DND-41 (cell line): ENCODE measurements at regions not wholly inside any gene's neighbourhood (a gene's known extent, or its start where the extent isn't known, plus 50 kb on each side); places are given as distances from the start of the nearest gene placed in this dataset.
A peak's percentile ranks its signal among the peaks of the same experiment; 100 is the strongest.

Experiments used
- ATAC-seq: fragments of 200-7000 bp; cut with Tn5 transposase; 3 replicates; pipeline ENCODE4 v1.9.1; 2021; ENCODE audit warnings: low read depth; ENCODE audit not compliant: insufficient read depth
- DNase-seq: peaks from one replicate; pipeline ENCODE4 v3.0.0-alpha.2; 2020
- H2AFZ ChIP-seq: 2 replicates; pipeline ENCODE4 v1.6.0; 2012; ENCODE audit warnings: low read depth, low read length
- H3K27ac ChIP-seq: 2 replicates; pipeline ENCODE4 v1.5.1; 2012; ENCODE audit warnings: low read length, inconsistent platforms
- H3K27me3 ChIP-seq: fragments of 200-600 bp; sonication (generic); 2 replicates; pipeline ENCODE4 v1.6.0; 2012; ENCODE audit warnings: low read length, mild to moderate bottlenecking, inconsistent platforms; ENCODE audit not compliant: insufficient read depth, poor library complexity
- H3K36me3 ChIP-seq: 2 replicates; pipeline ENCODE4 v1.5.1; 2012; ENCODE audit warnings: low read length, inconsistent platforms; ENCODE audit not compliant: insufficient read depth
- H3K4me1 ChIP-seq: 2 replicates; pipeline ENCODE4 v1.5.1; 2012; ENCODE audit warnings: mild to moderate bottlenecking, low read length; ENCODE audit not compliant: insufficient read depth
- H3K4me2 ChIP-seq: 2 replicates; pipeline ENCODE4 v1.6.0; 2012; ENCODE audit warnings: mild to moderate bottlenecking, moderate library complexity, low read length, inconsistent platforms; ENCODE audit not compliant: insufficient read depth
- H3K4me3 ChIP-seq, 2 experiments: fragments of 200-600 bp in 1 of 2; shearing (Covaris generic) in 1 of 2; 2 replicates each; pipeline ENCODE4 v1.5.1; 2012 to 2016; ENCODE audit warnings: inconsistent platforms in 2 of 2, low read length in 2 of 2, mild to moderate bottlenecking in 2 of 2, low read depth in 1 of 2, moderate library complexity in 1 of 2
- H3K79me2 ChIP-seq: 2 replicates; pipeline ENCODE4 v1.6.0; 2012; ENCODE audit warnings: low read length, inconsistent platforms; ENCODE audit not compliant: insufficient read depth
- H3K9ac ChIP-seq: 2 replicates; pipeline ENCODE4 v1.6.0; 2012; ENCODE audit warnings: low read depth, mild to moderate bottlenecking, inconsistent platforms, low read length, moderate library complexity
- H3K9me3 ChIP-seq: 2 replicates; pipeline ENCODE4 v1.5.1; 2012; ENCODE audit warnings: low read length, moderate library complexity, mild to moderate bottlenecking, inconsistent platforms; ENCODE audit not compliant: insufficient read depth, severe bottlenecking
- H4K20me1 ChIP-seq: 2 replicates; pipeline ENCODE4 v1.6.0; 2012; ENCODE audit warnings: low read length; ENCODE audit not compliant: insufficient read depth
- EZH2 ChIP-seq: IDR thresholded peaks from 3 replicates; pipeline ENCODE4 v1.6.1; 2012; ENCODE audit warnings: borderline replicate concordance, low read depth, mild to moderate bottlenecking, moderate library complexity, low read length, inconsistent platforms; ENCODE audit not compliant: severe bottlenecking
- TF ChIP-seq, protein P1 (sequence below): IDR thresholded peaks from 2 replicates; pipeline ENCODE4 v1.5.1; 2012; ENCODE audit warnings: borderline replicate concordance, low read length, moderate library complexity, mild to moderate bottlenecking; ENCODE audit not compliant: poor library complexity, severe bottlenecking; ENCODE audit errors: extremely low read depth

DNA sequence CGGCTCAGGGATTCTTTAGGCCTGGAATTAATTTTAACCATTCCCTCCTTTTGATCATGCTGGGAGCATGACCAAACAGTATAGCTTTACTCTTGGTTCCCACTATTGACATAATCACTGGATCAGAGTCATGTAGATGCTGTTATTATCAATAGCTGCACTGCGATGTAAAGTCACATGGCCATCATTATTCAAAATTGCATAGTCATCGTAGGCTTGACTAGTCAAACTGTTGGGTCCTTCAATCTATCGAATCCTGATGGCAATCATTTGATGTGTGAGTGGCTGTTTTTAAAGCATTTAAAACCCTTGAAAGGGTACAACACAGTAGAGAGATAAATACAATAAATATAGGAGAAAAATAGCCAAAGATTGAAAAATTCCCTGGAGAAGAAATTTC lies 1194.1 kb downstream of the EFNA5 start:
- no peaks in the 10 kb centered on the region for H3K27me3 ChIP-seq
- H3K4me3 ChIP-seq = no peak overlapping the region
- H3K79me2 ChIP-seq = no peaks in the 10 kb centered on the region
- no peaks in the 10 kb centered on the region for H4K20me1 ChIP-seq
- H3K9me3 ChIP-seq = no peaks in the 10 kb centered on the region
- no peak for TF ChIP-seq EZH2
- TF ChIP-seq, protein P1, sequence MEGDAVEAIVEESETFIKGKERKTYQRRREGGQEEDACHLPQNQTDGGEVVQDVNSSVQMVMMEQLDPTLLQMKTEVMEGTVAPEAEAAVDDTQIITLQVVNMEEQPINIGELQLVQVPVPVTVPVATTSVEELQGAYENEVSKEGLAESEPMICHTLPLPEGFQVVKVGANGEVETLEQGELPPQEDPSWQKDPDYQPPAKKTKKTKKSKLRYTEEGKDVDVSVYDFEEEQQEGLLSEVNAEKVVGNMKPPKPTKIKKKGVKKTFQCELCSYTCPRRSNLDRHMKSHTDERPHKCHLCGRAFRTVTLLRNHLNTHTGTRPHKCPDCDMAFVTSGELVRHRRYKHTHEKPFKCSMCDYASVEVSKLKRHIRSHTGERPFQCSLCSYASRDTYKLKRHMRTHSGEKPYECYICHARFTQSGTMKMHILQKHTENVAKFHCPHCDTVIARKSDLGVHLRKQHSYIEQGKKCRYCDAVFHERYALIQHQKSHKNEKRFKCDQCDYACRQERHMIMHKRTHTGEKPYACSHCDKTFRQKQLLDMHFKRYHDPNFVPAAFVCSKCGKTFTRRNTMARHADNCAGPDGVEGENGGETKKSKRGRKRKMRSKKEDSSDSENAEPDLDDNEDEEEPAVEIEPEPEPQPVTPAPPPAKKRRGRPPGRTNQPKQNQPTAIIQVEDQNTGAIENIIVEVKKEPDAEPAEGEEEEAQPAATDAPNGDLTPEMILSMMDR = no peak
- H3K4me1 ChIP-seq = no peaks in the 10 kb centered on the region
- no peaks in the 10 kb centered on the region for H3K36me3 ChIP-seq
- H3K9ac ChIP-seq = no peak overlapping the region
- DNase-seq = no peak
- H3K4me2 ChIP-seq = no peak overlapping the region
- no peak overlapping the region for H3K27ac ChIP-seq
- no peak overlapping the region for H2AFZ ChIP-seq
- no peak for ATAC-seq

DNA sequence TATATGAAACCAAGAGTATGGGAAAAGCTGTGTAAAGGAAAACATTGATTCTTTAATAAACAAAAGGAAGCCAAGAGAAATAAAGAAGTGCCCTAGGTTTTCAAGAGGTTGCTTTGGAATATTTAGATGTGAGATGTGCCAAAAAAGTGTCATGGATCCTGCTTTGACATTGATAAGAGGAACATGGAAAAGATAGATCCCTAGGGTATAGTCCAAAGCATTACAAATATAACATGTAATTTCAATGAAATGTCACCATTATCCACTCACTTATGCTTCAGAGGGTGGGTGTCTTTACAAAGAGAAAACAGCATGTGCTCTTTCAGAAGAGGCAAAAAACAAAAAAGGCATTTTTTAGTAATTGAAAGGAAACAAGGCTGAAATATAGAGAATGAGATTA lies 1196.7 kb downstream of the EFNA5 start:
- Histone ChIP-seq H3K9me3 (no peaks in the 10 kb centered on the region), H3K36me3 (no peaks in the 10 kb centered on the region), H3K79me2 (no peaks in the 10 kb centered on the region), H3K4me2 (no peak overlapping the region), H3K27me3 (no peaks in the 10 kb centered on the region), H3K27ac (no peak overlapping the region), H3K9ac (no peak overlapping the region), H2AFZ (no peak overlapping the region), H3K4me1 (no peaks in the 10 kb centered on the region), H3K4me3 (no peak overlapping the region), H4K20me1 (no peaks in the 10 kb centered on the region)
- TF ChIP-seq, protein P1 = no peak
- no peak for TF ChIP-seq EZH2
- ATAC-seq (no peak), DNase-seq (no peak)

DNA sequence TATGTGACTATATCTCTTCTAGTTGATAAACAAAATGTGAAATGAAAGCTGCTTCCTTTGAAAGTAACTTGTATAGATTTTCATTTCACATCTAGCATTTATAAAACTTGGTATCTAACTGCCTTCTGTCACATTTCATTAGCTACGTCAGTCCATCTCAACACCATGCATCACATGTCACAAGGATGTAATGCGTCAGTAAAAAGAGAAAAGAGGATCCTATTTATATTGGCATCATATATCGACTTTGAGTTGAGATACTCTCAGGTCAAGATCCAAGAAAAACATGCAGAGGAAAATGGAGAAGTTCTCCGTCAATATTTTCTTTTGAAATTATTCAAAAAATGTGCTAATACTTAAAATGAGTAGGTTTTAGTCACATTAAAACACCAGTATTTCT lies 1211.2 kb downstream of the EFNA5 start:
- TF ChIP-seq, protein P1 = no peak
- TF ChIP-seq EZH2 = no peak
- DNase-seq = no peak

DNA sequence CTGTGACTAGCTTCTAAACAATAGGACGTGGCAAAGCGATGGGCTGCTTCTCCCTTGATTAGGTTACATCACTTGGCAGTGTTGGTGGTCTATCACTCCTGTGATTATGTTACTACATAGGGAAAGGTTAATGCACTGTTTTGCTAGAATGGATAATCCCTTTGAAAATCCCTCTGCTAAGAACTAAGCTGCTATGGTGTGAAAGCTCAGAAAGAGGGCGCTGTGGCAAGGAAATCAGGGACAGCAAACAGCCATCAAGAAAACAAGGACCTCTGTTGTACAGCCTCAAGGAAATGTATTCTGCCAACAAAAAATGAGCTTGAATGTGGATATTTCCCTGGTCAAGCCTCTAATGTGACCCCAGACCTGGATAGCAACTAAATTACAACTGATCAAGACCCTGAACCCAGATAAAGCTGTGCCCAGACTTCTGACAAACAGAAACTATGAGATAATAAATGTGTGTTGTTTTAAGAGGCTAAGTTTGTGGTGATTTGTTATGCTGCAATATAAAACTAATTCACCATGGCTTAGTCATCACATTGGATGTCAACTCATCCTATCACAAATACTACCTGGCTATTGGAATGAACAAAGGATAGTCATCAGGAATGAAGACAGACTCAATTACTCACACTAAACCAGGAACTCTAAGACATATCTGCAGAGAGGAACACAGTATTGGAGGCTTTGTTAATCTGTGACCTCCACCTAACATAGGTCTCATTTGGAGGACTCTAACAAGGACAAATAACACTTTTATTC lies 1215.9 kb downstream of the EFNA5 start:
- H3K27ac ChIP-seq = no peak overlapping the region

More for the DNA sequence above, 1211.2 kb downstream of the EFNA5 start:
- Histone ChIP-seq H3K36me3 (no peaks in the 10 kb centered on the region), H3K4me1 (no peaks in the 10 kb centered on the region), H2AFZ (no peak overlapping the region), H3K4me3 (no peak overlapping the region), H3K79me2 (no peaks in the 10 kb centered on the region), H3K4me2 (no peak overlapping the region), H3K9me3 (no peaks in the 10 kb centered on the region), H3K27ac (no peak overlapping the region), H4K20me1 (no peaks in the 10 kb centered on the region), H3K27me3 (no peaks in the 10 kb centered on the region), H3K9ac (no peak overlapping the region)
- ATAC-seq = no peak

More for the DNA sequence above, 1215.9 kb downstream of the EFNA5 start:
- Histone ChIP-seq H3K4me1 (no peaks in the 10 kb centered on the region), H3K4me3 (no peak overlapping the region), H3K4me2 (no peak overlapping the region), H3K9me3 (no peaks in the 10 kb centered on the region), H3K9ac (no peak overlapping the region), H2AFZ (no peak overlapping the region), H4K20me1 (no peaks in the 10 kb centered on the region), H3K36me3 (no peaks in the 10 kb centered on the region), H3K27me3 (no peaks in the 10 kb centered on the region), H3K79me2 (no peaks in the 10 kb centered on the region)
- TF ChIP-seq, protein P1 = peak; percentile 38
- TF ChIP-seq EZH2 = no peak
- ATAC-seq = no peak; the same call in 1 of the 3 replicates
- no peak for DNase-seq
